ENCODE measurements at regions not wholly inside any gene's neighbourhood (a gene's known extent, or its start where the extent isn't known, plus 50 kb on each side); places are given as distances from the start of the nearest gene placed in this dataset.

DNA sequence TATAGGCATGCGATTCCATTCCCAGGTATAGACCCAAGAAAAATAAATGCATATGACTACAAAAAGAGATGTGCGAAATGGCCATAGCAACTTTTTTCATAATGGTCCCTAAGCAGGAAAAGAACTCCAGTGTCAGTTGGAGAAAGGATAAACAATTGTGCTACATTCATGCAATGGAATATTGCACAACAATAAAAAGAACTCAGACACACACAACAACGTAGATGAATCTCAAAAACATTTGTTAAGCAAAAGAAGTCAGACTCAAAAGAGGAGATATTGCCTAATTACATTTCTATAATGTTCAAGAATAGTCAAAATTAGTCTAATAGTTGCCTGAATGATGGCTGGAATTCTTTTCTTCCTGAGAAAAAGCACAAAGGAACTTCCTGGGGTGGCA lies 141.1 kb upstream of the GLI3 start:
- TF ChIP-seq POLR2AphosphoS5 (IDR thresholded peaks at IDR 0.05; ENCODE audit: low read depth, low read length), result no peak
- TF ChIP-seq, protein P1, sequence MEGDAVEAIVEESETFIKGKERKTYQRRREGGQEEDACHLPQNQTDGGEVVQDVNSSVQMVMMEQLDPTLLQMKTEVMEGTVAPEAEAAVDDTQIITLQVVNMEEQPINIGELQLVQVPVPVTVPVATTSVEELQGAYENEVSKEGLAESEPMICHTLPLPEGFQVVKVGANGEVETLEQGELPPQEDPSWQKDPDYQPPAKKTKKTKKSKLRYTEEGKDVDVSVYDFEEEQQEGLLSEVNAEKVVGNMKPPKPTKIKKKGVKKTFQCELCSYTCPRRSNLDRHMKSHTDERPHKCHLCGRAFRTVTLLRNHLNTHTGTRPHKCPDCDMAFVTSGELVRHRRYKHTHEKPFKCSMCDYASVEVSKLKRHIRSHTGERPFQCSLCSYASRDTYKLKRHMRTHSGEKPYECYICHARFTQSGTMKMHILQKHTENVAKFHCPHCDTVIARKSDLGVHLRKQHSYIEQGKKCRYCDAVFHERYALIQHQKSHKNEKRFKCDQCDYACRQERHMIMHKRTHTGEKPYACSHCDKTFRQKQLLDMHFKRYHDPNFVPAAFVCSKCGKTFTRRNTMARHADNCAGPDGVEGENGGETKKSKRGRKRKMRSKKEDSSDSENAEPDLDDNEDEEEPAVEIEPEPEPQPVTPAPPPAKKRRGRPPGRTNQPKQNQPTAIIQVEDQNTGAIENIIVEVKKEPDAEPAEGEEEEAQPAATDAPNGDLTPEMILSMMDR (IDR thresholded peaks at IDR 0.05), result no peak
- TF ChIP-seq, protein P2, sequence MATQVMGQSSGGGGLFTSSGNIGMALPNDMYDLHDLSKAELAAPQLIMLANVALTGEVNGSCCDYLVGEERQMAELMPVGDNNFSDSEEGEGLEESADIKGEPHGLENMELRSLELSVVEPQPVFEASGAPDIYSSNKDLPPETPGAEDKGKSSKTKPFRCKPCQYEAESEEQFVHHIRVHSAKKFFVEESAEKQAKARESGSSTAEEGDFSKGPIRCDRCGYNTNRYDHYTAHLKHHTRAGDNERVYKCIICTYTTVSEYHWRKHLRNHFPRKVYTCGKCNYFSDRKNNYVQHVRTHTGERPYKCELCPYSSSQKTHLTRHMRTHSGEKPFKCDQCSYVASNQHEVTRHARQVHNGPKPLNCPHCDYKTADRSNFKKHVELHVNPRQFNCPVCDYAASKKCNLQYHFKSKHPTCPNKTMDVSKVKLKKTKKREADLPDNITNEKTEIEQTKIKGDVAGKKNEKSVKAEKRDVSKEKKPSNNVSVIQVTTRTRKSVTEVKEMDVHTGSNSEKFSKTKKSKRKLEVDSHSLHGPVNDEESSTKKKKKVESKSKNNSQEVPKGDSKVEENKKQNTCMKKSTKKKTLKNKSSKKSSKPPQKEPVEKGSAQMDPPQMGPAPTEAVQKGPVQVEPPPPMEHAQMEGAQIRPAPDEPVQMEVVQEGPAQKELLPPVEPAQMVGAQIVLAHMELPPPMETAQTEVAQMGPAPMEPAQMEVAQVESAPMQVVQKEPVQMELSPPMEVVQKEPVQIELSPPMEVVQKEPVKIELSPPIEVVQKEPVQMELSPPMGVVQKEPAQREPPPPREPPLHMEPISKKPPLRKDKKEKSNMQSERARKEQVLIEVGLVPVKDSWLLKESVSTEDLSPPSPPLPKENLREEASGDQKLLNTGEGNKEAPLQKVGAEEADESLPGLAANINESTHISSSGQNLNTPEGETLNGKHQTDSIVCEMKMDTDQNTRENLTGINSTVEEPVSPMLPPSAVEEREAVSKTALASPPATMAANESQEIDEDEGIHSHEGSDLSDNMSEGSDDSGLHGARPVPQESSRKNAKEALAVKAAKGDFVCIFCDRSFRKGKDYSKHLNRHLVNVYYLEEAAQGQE (IDR thresholded peaks at IDR 0.05; ENCODE audit: insufficient read depth in 1 of 2, low read depth in 2 of 2, low read length in 1 of 2), result no peak
- TF ChIP-seq SIN3A (IDR thresholded peaks at IDR 0.05; ENCODE audit: borderline replicate concordance, insufficient read depth, low read depth, low read length), result no peak
- no peak for TF ChIP-seq TCF7L2 (IDR thresholded peaks at IDR 0.05; ENCODE audit: low read depth, low read length)
